NB4 (cell line): ENCODE measurements at regions not wholly inside any gene's neighbourhood (a gene's known extent, or its start where the extent isn't known, plus 50 kb on each side); places are given as distances from the start of the nearest gene placed in this dataset.

Experiments used
- CTCF ChIP-seq: IDR thresholded peaks from one replicate; pipeline ENCODE4 v1.5.1; 2012; ENCODE audit warnings: low read depth, low read length
- MAX ChIP-seq: IDR thresholded peaks from 2 replicates; pipeline ENCODE4 v1.6.1; 2011; ENCODE audit warnings: low read depth, low read length
- MYC ChIP-seq: IDR thresholded peaks from 2 replicates; pipeline ENCODE4 v1.6.1; 2011; ENCODE audit warnings: low read depth, low read length
- POLR2A ChIP-seq: IDR thresholded peaks from 2 replicates; pipeline ENCODE4 v1.6.1; 2011; ENCODE audit warnings: mild to moderate bottlenecking; ENCODE audit not compliant: insufficient read length; ENCODE audit errors: extremely low read depth

GRCh38 chr1:187928696-187929095, 1099.9 kb downstream of the PLA2G4A start:
- TF ChIP-seq CTCF (no peak), POLR2A (no peak), MYC (no peak), MAX (no peak)
